ENCODE measurements at regions not wholly inside any gene's neighbourhood (a gene's known extent, or its start where the extent isn't known, plus 50 kb on each side); places are given as distances from the start of the nearest gene placed in this dataset.

GRCh38 chr1:168390271-168390670 lies 109.6 kb downstream of the TBX19 start:
- Histone ChIP-seq H3K4me3 (ENCODE audit: low read length) (no peak overlapping the region), H3K9ac (ENCODE audit: low read length) (no peak overlapping the region), H2AFZ (ENCODE audit: low read depth, low read length) (no peak overlapping the region), H3K79me2 (ENCODE audit: low read length) (no peaks in the 10 kb centered on the region), H3K4me1 (ENCODE audit: low read length) (no peaks in the 10 kb centered on the region), H3K9me3 (ENCODE audit: insufficient read depth, low read length) (no peaks in the 10 kb centered on the region), H3K36me3 (replicated peaks; ENCODE audit: low read depth, low read length) (no peaks in the 10 kb centered on the region), H3K4me2 (ENCODE audit: low read length) (no peak overlapping the region), H4K20me1 (ENCODE audit: insufficient read depth, low read length) (no peaks in the 10 kb centered on the region), H3K27ac (ENCODE audit: low read length) (no peak overlapping the region), H3K27me3 (ENCODE audit: low read depth, low read length) (peaks cover 16% of the 10 kb centered on the region)
- TF ChIP-seq CTCF (IDR thresholded peaks at IDR 0.05; ENCODE audit: low read depth, low read length) (no peak), EZH2phosphoT487 (IDR thresholded peaks at IDR 0.05; ENCODE audit: low read depth) (no peak)

GRCh38 chr1:168387781-168388760 lies 107.4 kb downstream of the TBX19 start:
- no peak for TF ChIP-seq CTCF (IDR thresholded peaks at IDR 0.05; ENCODE audit: low read depth, low read length)
- no peak for TF ChIP-seq EZH2phosphoT487 (IDR thresholded peaks at IDR 0.05; ENCODE audit: low read depth)
- no peak overlapping the region for H3K4me3 ChIP-seq (ENCODE audit: low read length)
- no peaks in the 10 kb centered on the region for H3K36me3 ChIP-seq (replicated peaks; ENCODE audit: low read depth, low read length)
- no peak overlapping the region for H3K27ac ChIP-seq (ENCODE audit: low read length)
- H3K9me3 ChIP-seq (ENCODE audit: insufficient read depth, low read length), result no peaks in the 10 kb centered on the region
- H4K20me1 ChIP-seq (ENCODE audit: insufficient read depth, low read length), result no peaks in the 10 kb centered on the region
- H3K27me3 ChIP-seq (ENCODE audit: low read depth, low read length), result peaks cover 14% of the 10 kb centered on the region
- H3K4me1 ChIP-seq (ENCODE audit: low read length), result no peaks in the 10 kb centered on the region
- H3K4me2 ChIP-seq (ENCODE audit: low read length), result no peak overlapping the region
- no peaks in the 10 kb centered on the region for H3K79me2 ChIP-seq (ENCODE audit: low read length)
- H3K9ac ChIP-seq (ENCODE audit: low read length), result no peak overlapping the region
- H2AFZ ChIP-seq (ENCODE audit: low read depth, low read length), result no peak overlapping the region

GRCh38 chr1:168386949-168387586 lies 106.4 kb downstream of the TBX19 start:
- Histone ChIP-seq H3K9ac (ENCODE audit: low read length) (no peak overlapping the region), H4K20me1 (ENCODE audit: insufficient read depth, low read length) (no peaks in the 10 kb centered on the region), H3K79me2 (ENCODE audit: low read length) (no peaks in the 10 kb centered on the region), H3K4me1 (ENCODE audit: low read length) (no peaks in the 10 kb centered on the region), H3K4me3 (ENCODE audit: low read length) (no peak overlapping the region), H3K36me3 (replicated peaks; ENCODE audit: low read depth, low read length) (no peaks in the 10 kb centered on the region), H3K27me3 (ENCODE audit: low read depth, low read length) (peaks cover 15% of the 10 kb centered on the region), H2AFZ (ENCODE audit: low read depth, low read length) (no peak overlapping the region), H3K9me3 (ENCODE audit: insufficient read depth, low read length) (no peaks in the 10 kb centered on the region), H3K27ac (ENCODE audit: low read length) (no peak overlapping the region), H3K4me2 (ENCODE audit: low read length) (no peak overlapping the region)
- no peak for TF ChIP-seq CTCF (IDR thresholded peaks at IDR 0.05; ENCODE audit: low read depth, low read length)
- no peak for TF ChIP-seq EZH2phosphoT487 (IDR thresholded peaks at IDR 0.05; ENCODE audit: low read depth)

GRCh38 chr1:168386492-168386891 lies 105.8 kb downstream of the TBX19 start:
- Histone ChIP-seq H3K9ac (ENCODE audit: low read length) (no peak overlapping the region), H2AFZ (ENCODE audit: low read depth, low read length) (no peak overlapping the region), H3K79me2 (ENCODE audit: low read length) (no peaks in the 10 kb centered on the region), H3K9me3 (ENCODE audit: insufficient read depth, low read length) (no peaks in the 10 kb centered on the region), H3K27me3 (ENCODE audit: low read depth, low read length) (peaks cover 10% of the 10 kb centered on the region), H3K4me3 (ENCODE audit: low read length) (no peak overlapping the region), H4K20me1 (ENCODE audit: insufficient read depth, low read length) (no peaks in the 10 kb centered on the region), H3K4me2 (ENCODE audit: low read length) (no peak overlapping the region), H3K4me1 (ENCODE audit: low read length) (no peaks in the 10 kb centered on the region), H3K27ac (ENCODE audit: low read length) (no peak overlapping the region), H3K36me3 (replicated peaks; ENCODE audit: low read depth, low read length) (no peaks in the 10 kb centered on the region)
- no peak for TF ChIP-seq EZH2phosphoT487 (IDR thresholded peaks at IDR 0.05; ENCODE audit: low read depth)
- TF ChIP-seq CTCF (IDR thresholded peaks at IDR 0.05; ENCODE audit: low read depth, low read length), result no peak
